C4-2B (cell line): ENCODE measurements at regions not wholly inside any gene's neighbourhood (a gene's known extent, or its start where the extent isn't known, plus 50 kb on each side); places are given as distances from the start of the nearest gene placed in this dataset.

ENCODE experiments used
- ZFX ChIP-seq: fragments of 450-650 bp; IDR thresholded peaks from 2 replicates; pipeline ENCODE4 v1.6.1; 2017
- TF ChIP-seq, protein P1 (sequence below): fragments of 450-650 bp; conservative IDR thresholded peaks from 2 replicates; pipeline ENCODE4 v1.5.1; 2017; ENCODE audit warnings: mild to moderate bottlenecking

DNA sequence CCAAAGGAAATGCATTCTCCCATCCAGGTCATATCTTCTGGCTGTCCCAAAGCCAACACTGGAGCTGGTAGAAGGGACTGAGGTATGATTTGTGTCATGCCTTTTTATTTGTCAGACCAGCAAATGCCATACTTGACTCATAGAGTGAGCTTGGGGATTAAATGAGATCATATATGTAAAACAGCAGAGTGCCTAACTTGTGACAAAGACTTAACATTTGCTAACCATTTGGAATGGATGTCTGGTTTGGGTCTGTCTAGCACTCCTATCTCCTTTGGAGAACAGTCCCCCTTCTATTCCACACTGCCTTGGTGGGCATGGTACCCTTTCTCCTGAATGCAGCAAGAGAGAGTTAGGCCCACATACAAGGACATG is 128.5 kb upstream of the LGALSL start:
- TF ChIP-seq, protein P1, sequence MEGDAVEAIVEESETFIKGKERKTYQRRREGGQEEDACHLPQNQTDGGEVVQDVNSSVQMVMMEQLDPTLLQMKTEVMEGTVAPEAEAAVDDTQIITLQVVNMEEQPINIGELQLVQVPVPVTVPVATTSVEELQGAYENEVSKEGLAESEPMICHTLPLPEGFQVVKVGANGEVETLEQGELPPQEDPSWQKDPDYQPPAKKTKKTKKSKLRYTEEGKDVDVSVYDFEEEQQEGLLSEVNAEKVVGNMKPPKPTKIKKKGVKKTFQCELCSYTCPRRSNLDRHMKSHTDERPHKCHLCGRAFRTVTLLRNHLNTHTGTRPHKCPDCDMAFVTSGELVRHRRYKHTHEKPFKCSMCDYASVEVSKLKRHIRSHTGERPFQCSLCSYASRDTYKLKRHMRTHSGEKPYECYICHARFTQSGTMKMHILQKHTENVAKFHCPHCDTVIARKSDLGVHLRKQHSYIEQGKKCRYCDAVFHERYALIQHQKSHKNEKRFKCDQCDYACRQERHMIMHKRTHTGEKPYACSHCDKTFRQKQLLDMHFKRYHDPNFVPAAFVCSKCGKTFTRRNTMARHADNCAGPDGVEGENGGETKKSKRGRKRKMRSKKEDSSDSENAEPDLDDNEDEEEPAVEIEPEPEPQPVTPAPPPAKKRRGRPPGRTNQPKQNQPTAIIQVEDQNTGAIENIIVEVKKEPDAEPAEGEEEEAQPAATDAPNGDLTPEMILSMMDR: no peak
- TF ChIP-seq ZFX: no peak
